ENCODE measurements at regions not wholly inside any gene's neighbourhood (a gene's known extent, or its start where the extent isn't known, plus 50 kb on each side); places are given as distances from the start of the nearest gene placed in this dataset.

DNA sequence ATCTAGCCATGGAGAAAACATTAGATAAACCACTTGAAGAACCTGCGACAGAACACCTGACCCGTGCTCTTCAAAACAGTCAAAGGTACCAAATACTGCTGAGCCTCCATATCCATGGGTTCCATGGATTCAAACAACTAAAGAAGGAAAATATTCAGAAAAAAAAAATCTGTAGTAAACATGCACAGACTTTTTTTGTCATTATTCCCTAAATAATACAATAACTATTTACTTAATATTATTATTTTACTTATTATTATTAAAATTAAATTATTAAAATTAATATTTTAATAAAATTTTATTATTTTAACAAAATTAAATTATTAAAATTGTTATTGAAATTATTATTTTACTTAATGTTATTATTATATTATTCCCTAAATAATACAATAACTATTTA lies 101.0 kb upstream of the PDE1C start:
- no peak for DNase-seq

DNA sequence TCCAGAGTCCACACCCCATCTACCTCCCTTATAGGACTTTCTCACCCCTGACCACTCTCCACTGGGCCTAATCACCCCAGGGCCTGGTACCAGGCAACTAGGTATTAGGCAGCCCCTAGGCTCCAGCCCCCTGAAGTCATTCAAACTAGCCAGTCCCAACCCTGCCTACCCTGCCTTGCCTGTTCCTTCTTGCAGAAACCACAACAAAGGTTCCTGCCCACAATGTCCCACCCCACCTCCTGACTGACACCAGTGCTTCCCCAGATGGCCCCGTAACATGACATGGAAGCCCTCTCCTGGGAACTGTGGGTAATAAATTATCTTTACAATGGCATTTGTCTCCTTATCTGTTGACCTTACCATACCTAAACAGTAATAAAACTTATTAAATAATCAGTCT lies 100.6 kb upstream of the PDE1C start:
- no peak for DNase-seq

- DNase-seq = no peak
These were observed 99.0 kb upstream of the PDE1C start for GRCh38 chr7:32169228-32169627.

DNA sequence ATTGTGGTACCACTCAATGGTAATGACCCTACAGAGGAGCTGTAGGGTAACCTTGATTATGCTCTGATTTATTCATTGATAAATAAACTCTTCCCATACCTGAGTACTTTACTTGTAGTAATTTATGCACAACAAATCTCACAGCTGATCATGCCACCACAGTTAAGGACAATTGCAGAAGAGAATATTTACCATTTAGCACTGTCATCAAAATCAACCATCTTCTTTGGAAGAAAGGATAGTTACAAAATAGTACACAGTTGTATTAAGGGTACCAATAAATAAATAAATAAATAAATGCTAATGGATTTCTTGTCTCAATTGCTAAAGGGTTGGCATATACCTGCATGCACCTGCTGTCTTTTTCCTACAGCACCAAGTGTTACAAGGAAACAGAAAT lies 97.6 kb upstream of the PDE1C start:
- DNase-seq = no peak

- DNase-seq = no peak
These were observed 97.0 kb upstream of the PDE1C start for GRCh38 chr7:32167256-32167655.

DNA sequence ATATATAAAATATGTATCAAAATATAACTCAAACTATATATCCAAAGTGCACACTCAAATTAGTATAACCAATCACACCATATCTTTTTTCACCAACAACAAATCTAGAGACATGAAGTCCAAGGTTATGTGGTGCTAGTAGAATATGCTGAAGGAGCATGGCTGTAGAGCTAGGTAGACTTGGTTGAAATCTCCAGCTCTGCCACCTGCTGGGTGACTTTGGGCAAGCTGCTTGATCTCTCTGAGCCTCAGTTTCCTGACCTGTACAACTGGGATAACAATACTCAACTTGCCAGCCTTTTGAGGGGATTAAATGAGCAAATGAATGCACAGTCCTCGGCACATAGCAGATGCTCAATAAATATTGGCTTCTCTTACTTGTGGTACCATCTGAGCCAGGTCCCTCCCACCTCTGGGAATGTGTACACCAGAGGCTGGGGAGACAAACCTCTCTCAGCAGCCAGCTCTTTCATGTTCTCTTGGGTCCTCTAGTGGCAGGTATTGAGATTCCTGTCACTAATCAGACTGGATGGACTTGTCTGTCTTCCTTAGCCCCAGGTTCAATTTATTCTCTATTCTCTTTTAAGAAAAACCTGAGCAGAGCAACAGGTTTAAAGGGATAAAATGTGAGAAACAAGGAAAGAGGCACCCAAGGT lies 94.3 kb upstream of the PDE1C start:
- DNase-seq = no peak

DNA sequence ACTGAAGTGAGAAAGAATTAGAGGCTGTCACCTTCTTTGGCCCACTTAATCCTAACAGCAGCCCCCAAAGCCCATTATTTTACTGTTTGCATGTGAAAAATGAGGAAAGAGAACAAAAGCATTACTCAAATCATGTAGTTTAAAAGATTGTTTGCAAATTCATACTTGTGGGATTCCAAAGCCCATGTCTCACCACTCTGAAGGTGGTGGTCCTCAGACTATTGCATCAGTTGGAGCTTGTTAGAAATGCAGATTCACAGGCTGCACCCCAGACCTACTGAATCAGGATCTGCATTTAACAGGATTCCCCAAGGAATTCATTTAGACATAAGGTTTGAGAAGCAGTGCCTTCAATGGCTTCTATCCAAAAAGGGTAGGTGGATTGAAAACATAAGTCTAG lies 93.7 kb upstream of the PDE1C start:
- no peak for DNase-seq

- DNase-seq = no peak
These were observed 93.1 kb upstream of the PDE1C start for GRCh38 chr7:32163141-32163806.

GRCh38 chr7:32161708-32162107 lies 91.5 kb upstream of the PDE1C start:
- no peak for DNase-seq

DNA sequence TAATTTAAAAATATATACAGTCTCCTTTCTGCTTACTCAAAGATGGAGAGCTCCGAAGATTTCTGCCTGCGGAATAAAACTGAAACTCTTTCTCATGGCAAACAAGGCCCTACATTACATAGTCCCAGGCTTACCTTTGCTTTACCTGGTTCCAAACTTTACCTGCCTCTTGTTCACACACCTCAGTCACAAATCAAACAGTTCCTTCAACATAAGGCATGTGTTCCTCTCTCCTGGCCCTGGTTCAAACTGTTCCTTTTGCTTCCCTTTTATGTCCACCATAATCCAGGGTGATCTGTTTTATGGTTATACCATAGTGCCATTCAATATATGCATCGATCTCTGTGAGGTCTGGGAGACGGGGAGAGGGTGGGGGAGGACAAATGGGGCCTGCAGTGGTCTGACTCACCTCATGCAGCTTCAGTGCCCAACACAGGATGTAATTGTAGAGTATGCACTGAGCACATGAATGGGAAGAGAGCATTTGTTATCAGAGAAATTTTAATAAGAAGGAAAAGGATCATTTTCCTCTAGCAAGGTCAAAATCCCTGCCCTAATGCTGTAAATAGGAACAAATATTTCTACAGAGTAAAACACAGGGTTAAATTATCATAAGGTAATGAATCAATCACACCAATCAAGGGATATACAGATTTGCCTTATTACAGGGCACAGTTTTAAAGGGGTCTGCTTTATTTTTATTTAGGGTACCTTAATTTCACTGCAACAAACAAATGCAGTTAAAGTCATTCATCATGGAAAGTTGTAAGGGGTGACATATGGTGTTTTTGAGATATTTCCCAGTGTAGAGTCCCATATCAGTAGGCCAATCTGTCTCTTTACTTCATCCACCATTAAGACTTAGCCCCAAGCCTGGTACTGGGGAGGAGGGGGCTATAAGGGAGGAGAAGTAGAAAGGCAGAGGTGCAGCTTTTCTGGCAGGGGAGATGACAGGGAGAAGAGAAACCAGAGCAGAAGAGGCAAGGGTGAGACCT lies 88.8 kb upstream of the PDE1C start:
- no peak for DNase-seq

DNA sequence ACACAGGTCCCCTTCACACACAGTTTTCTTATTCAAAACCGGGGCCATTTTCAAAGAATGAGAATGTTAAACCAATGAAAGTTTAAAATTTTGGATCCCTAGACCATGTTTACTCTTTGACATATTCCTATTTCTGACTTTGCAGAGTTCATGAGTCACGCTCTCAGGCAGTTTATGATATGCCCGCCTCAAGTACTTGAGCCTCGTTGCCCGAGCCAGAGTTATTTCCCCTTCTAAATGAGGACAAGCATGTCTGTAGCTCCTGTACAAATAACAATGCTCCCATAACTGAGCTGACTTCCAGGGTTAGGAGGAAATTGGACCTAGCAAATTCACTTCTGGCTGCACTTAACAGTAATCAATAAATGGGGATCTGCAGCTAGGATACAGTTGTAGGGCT lies 87.9 kb upstream of the PDE1C start:
- DNase-seq = no peak

DNA sequence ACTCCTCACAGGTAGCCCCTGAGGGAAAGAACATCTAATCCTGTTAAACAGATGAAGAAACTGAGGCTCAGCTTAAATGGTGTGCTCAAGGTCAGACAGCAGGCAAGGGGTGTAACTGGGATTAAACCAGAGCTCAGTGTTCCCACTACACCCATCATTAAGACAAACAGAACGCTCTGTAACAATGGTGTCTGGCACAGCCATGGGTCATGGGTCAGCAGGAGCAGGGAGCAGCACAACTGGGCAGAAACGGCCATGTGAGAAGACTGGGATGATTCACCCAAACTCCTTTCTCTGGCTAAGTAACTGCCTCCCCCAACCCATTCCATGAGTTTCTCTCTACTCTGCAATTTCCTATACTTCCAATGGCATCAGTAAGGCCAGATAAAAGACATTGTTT lies 85.5 kb upstream of the PDE1C start:
- DNase-seq = no peak

- no peak for DNase-seq
These were observed 84.6 kb upstream of the PDE1C start for GRCh38 chr7:32154797-32155196.

DNA sequence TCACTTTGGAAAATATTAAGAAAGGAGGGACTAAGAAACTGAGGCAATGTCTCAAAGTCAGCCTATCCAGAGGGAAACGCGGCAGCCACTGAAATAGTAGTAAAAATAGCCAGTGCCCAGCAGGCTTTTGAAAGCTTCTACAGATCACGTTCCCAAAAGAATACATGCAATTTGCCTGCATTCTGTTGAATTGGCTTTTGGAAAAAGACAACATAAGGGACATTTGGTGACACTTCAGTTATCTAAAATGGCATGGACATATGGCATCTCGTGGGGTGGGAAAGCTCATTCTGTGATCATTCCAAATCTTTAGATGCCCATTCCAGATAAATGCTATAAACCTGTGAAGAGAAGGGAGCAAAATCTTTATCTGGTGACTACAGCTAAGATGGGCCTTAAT lies 82.8 kb upstream of the PDE1C start:
- DNase-seq = no peak

- no peak for DNase-seq
These were observed 82.4 kb upstream of the PDE1C start for GRCh38 chr7:32152576-32152975.

DNA sequence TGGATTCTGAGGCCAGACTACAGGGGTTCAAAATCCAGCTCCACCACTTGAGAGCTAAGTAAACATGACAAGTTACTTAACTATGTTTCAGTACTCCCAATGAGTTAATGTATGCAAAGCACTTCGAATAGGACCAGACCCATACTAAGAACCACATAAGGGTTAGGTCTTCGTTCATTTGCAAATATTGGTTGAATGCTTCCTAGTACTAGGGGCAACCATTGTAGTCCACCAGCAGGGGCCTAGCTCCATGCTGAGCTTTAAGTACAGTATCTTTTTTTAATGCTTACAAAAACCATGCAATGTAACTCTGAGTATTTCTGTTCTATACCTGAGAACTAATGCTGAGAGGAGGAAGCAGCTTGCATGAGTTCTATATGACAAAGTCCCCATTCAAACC lies 80.4 kb upstream of the PDE1C start:
- DNase-seq = no peak

- no peak for DNase-seq
These were observed 79.8 kb upstream of the PDE1C start for GRCh38 chr7:32150039-32150438.

GRCh38 chr7:32147546-32148268 lies 77.5 kb upstream of the PDE1C start:
- no peak for DNase-seq

GRCh38 chr7:32145911-32146310 lies 75.7 kb upstream of the PDE1C start:
- no peak for DNase-seq

GRCh38 chr7:32144676-32145075 lies 74.5 kb upstream of the PDE1C start:
- DNase-seq = no peak

GRCh38 chr7:32143301-32143700 lies 73.1 kb upstream of the PDE1C start:
- no peak for DNase-seq

DNA sequence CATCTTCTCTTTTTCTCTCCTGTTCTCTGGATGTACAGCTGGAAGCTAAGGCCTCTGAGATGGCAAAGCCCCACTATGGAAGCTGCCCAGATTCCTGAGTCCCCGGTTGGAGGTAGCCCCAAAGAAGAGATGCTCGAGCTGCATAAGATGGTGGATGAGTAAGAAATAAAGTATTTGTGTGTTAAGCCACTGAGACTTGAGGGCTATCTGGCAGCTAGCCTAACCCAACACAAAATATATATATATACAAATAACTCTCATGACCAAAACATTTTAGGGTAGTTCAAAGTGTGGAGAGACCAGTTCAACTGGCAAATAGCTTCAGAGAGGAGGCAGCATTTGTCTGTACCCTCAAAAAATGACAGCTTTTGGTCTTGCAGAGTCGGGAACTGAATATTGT lies 72.4 kb upstream of the PDE1C start:
- DNase-seq = no peak
